Activated naive CD8-positive, alpha-beta T cell treated with anti-CD3 and anti-CD28 coated beads, Interleukin-2, amount 10 ng/mL, durations not matched to agents 7 days and 5 days (primary cell): ENCODE measurements at regions not wholly inside any gene's neighbourhood (a gene's known extent, or its start where the extent isn't known, plus 50 kb on each side); places are given as distances from the start of the nearest gene placed in this dataset.

Source experiments
- ATAC-seq: fragments of 150-1000 bp; cut with Tn5 transposase; one replicate; pipeline ENCODE4 v1.10.0; 2021; ENCODE audit warnings: low read depth, moderate library complexity
- POLR2A ChIA-PET: fragments of 350-600 bp; sonication (Branson Sonifier 250); formaldehyde crosslinking; loops from one replicate; lab custom pipeline; 2021; ENCODE audit warnings: antibody characterized with exemption; lab: Charles Lee
- DNase-seq: peaks from one replicate; pipeline ENCODE4 v3.0.0; 2021
- H3K27ac Mint-ChIP-seq: one replicate; pipeline ENCODE4 v1.8.0; 2022; ENCODE audit warnings: mild to moderate bottlenecking, mixed read lengths
- H3K27me3 Mint-ChIP-seq: one replicate; pipeline ENCODE4 v1.8.0; 2022; ENCODE audit warnings: mild to moderate bottlenecking, moderate library complexity, mixed read lengths
- H3K36me3 Mint-ChIP-seq: one replicate; pipeline ENCODE4 v1.8.0; 2021; ENCODE audit warnings: mild to moderate bottlenecking, mixed read lengths
- H3K4me1 Mint-ChIP-seq: one replicate; pipeline ENCODE4 v1.8.0; 2021; ENCODE audit warnings: mixed read lengths
- H3K4me3 Mint-ChIP-seq: one replicate; pipeline ENCODE4 v1.8.0; 2022; ENCODE audit warnings: mild to moderate bottlenecking, moderate library complexity, mixed read lengths
- H3K9me3 Mint-ChIP-seq: one replicate; pipeline ENCODE4 v1.8.0; 2021; ENCODE audit warnings: mixed read lengths

GRCh38 chr4:35963974-35964515 is 280.3 kb downstream of the ARAP2 start:
- Mint-ChIP-seq H3K27ac (no peak overlapping the region), H3K4me1 (no peaks in the 10 kb centered on the region), H3K4me3 (no peak overlapping the region), H3K9me3 (no peaks in the 10 kb centered on the region), H3K27me3 (no peaks in the 10 kb centered on the region), H3K36me3 (no peaks in the 10 kb centered on the region)
- POLR2A ChIA-PET: no interaction called here
- no peak for DNase-seq
- ATAC-seq: no peak

- ATAC-seq (no peak), DNase-seq (no peak)
- POLR2A ChIA-PET: no interaction called here
- no peaks in the 10 kb centered on the region for H3K36me3 Mint-ChIP-seq
- no peak overlapping the region for H3K4me3 Mint-ChIP-seq
- H3K27ac Mint-ChIP-seq: no peak overlapping the region
- no peaks in the 10 kb centered on the region for H3K9me3 Mint-ChIP-seq
- H3K27me3 Mint-ChIP-seq: no peaks in the 10 kb centered on the region
- no peaks in the 10 kb centered on the region for H3K4me1 Mint-ChIP-seq
These were observed 279.0 kb downstream of the ARAP2 start for GRCh38 chr4:35965300-35965699.

- DNase-seq: no peak
- no peak for ATAC-seq
- H3K9me3 Mint-ChIP-seq: no peaks in the 10 kb centered on the region
- H3K4me3 Mint-ChIP-seq: no peak overlapping the region
- POLR2A ChIA-PET: no interaction called here
- no peaks in the 10 kb centered on the region for H3K36me3 Mint-ChIP-seq
- H3K27me3 Mint-ChIP-seq: no peaks in the 10 kb centered on the region
- H3K4me1 Mint-ChIP-seq: no peaks in the 10 kb centered on the region
- no peak overlapping the region for H3K27ac Mint-ChIP-seq
These were observed 277.7 kb downstream of the ARAP2 start for GRCh38 chr4:35966566-35966965.

GRCh38 chr4:35970366-35970960 is 273.9 kb downstream of the ARAP2 start:
- DNase-seq: no peak
- H3K4me3 Mint-ChIP-seq: no peak overlapping the region
- H3K4me1 Mint-ChIP-seq: no peaks in the 10 kb centered on the region
- no peaks in the 10 kb centered on the region for H3K9me3 Mint-ChIP-seq
- H3K27me3 Mint-ChIP-seq: no peaks in the 10 kb centered on the region
- H3K36me3 Mint-ChIP-seq: no peaks in the 10 kb centered on the region
- no peak overlapping the region for H3K27ac Mint-ChIP-seq
- no peak for ATAC-seq
- POLR2A ChIA-PET: no interaction called here

GRCh38 chr4:35972814-35973213 is 271.5 kb downstream of the ARAP2 start:
- DNase-seq (no peak), ATAC-seq (no peak)
- H3K36me3 Mint-ChIP-seq: no peaks in the 10 kb centered on the region
- no peak overlapping the region for H3K27ac Mint-ChIP-seq
- H3K4me3 Mint-ChIP-seq: no peak overlapping the region
- H3K4me1 Mint-ChIP-seq: no peaks in the 10 kb centered on the region
- POLR2A ChIA-PET: no interaction called here
- H3K9me3 Mint-ChIP-seq: no peaks in the 10 kb centered on the region
- H3K27me3 Mint-ChIP-seq: no peaks in the 10 kb centered on the region

GRCh38 chr4:35975617-35976355 is 268.5 kb downstream of the ARAP2 start:
- Mint-ChIP-seq H3K36me3 (no peaks in the 10 kb centered on the region), H3K27ac (no peak overlapping the region), H3K9me3 (no peaks in the 10 kb centered on the region), H3K4me1 (no peaks in the 10 kb centered on the region), H3K4me3 (no peak overlapping the region), H3K27me3 (no peaks in the 10 kb centered on the region)
- POLR2A ChIA-PET: no interaction called here
- ATAC-seq (peak; percentile 56), DNase-seq (no peak)

- Mint-ChIP-seq H3K27me3 (no peaks in the 10 kb centered on the region), H3K4me1 (peaks cover 2% of the 10 kb centered on the region), H3K9me3 (no peaks in the 10 kb centered on the region), H3K36me3 (no peaks in the 10 kb centered on the region), H3K4me3 (no peak overlapping the region), H3K27ac (no peak overlapping the region)
- DNase-seq (no peak), ATAC-seq (no peak)
- POLR2A ChIA-PET: no interaction called here
These were observed 265.8 kb downstream of the ARAP2 start for GRCh38 chr4:35978551-35978950.

- Mint-ChIP-seq H3K27ac (no peak overlapping the region), H3K4me1 (peaks cover 2% of the 10 kb centered on the region), H3K9me3 (no peaks in the 10 kb centered on the region), H3K27me3 (peaks cover 6% of the 10 kb centered on the region), H3K4me3 (no peak overlapping the region), H3K36me3 (no peaks in the 10 kb centered on the region)
- POLR2A ChIA-PET: no interaction called here
- ATAC-seq (no peak), DNase-seq (no peak)
These were observed 262.0 kb downstream of the ARAP2 start for GRCh38 chr4:35982318-35982717.

- Mint-ChIP-seq H3K36me3 (no peaks in the 10 kb centered on the region), H3K4me1 (no peaks in the 10 kb centered on the region), H3K4me3 (no peak overlapping the region), H3K27me3 (peaks cover 13% of the 10 kb centered on the region), H3K27ac (no peak overlapping the region), H3K9me3 (no peaks in the 10 kb centered on the region)
- POLR2A ChIA-PET: no interaction called here
- ATAC-seq (no peak), DNase-seq (no peak)
These were observed 257.8 kb downstream of the ARAP2 start for GRCh38 chr4:35986537-35986936.

- H3K9me3 Mint-ChIP-seq: no peaks in the 10 kb centered on the region
- H3K4me1 Mint-ChIP-seq: no peaks in the 10 kb centered on the region
- no peak for ATAC-seq
- no peaks in the 10 kb centered on the region for H3K36me3 Mint-ChIP-seq
- POLR2A ChIA-PET: no interaction called here
- DNase-seq: no peak
- no peak overlapping the region for H3K4me3 Mint-ChIP-seq
- H3K27me3 Mint-ChIP-seq: peaks cover 9% of the 10 kb centered on the region
- no peak overlapping the region for H3K27ac Mint-ChIP-seq
These were observed 250.7 kb downstream of the ARAP2 start for GRCh38 chr4:35993606-35994005.

- DNase-seq (no peak), ATAC-seq (no peak)
- POLR2A ChIA-PET: no interaction called here
- H3K4me1 Mint-ChIP-seq: no peaks in the 10 kb centered on the region
- no peaks in the 10 kb centered on the region for H3K36me3 Mint-ChIP-seq
- no peak overlapping the region for H3K27ac Mint-ChIP-seq
- no peak overlapping the region for H3K4me3 Mint-ChIP-seq
- no peaks in the 10 kb centered on the region for H3K9me3 Mint-ChIP-seq
- H3K27me3 Mint-ChIP-seq: no peaks in the 10 kb centered on the region
These were observed 243.3 kb downstream of the ARAP2 start for GRCh38 chr4:36000941-36001557.

- POLR2A ChIA-PET: no interaction called here
- DNase-seq (no peak), ATAC-seq (no peak)
- no peak overlapping the region for H3K4me3 Mint-ChIP-seq
- H3K9me3 Mint-ChIP-seq: no peaks in the 10 kb centered on the region
- H3K27me3 Mint-ChIP-seq: no peaks in the 10 kb centered on the region
- no peaks in the 10 kb centered on the region for H3K4me1 Mint-ChIP-seq
- H3K27ac Mint-ChIP-seq: no peak overlapping the region
- H3K36me3 Mint-ChIP-seq: no peaks in the 10 kb centered on the region
These were observed 241.3 kb downstream of the ARAP2 start for GRCh38 chr4:36003051-36003450.

- ATAC-seq: no peak
- Mint-ChIP-seq H3K27ac (no peak overlapping the region), H3K27me3 (peaks cover 3% of the 10 kb centered on the region), H3K4me3 (no peak overlapping the region), H3K36me3 (no peaks in the 10 kb centered on the region), H3K9me3 (no peaks in the 10 kb centered on the region), H3K4me1 (no peaks in the 10 kb centered on the region)
- POLR2A ChIA-PET: no interaction called here
- DNase-seq: no peak
These were observed 240.0 kb downstream of the ARAP2 start for GRCh38 chr4:36004204-36004851.
